PC-9 (cell line): ENCODE measurements at regions not wholly inside any gene's neighbourhood (a gene's known extent, or its start where the extent isn't known, plus 50 kb on each side); places are given as distances from the start of the nearest gene placed in this dataset.

Source experiments
- EZH2 ChIP-seq: fragments of 200-600 bp; sonication (generic); IDR thresholded peaks from 2 replicates; pipeline ENCODE4 v1.8.0; 2017; ENCODE audit warnings: antibody characterized with exemption, low read depth
- TF ChIP-seq, protein P1 (sequence below): fragments of 200-600 bp; sonication (generic); conservative IDR thresholded peaks from 2 replicates; pipeline ENCODE4 v1.6.1; 2017; ENCODE audit warnings: mixed run types, antibody characterized with exemption, mild to moderate bottlenecking, moderate library complexity

DNA sequence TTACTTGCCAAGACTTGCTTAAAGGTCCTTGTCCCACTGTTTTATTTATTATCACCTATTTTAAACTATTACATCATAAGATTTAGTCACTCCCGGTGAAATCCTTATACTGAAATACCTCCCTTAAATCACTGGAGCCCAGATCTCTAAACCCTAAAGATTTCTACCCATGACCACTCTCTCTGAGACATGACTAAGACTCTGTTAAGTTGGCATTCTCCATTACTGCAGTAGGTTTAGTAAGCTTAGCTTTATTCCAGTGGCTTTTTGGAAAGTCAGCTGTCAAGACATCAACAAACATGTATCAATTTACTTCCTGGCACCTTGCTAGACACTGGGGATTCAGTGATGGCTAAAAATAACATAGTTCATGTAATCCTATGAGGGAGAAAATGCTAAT lies 874.2 kb downstream of the KCNMA1 start:
- TF ChIP-seq, protein P1, sequence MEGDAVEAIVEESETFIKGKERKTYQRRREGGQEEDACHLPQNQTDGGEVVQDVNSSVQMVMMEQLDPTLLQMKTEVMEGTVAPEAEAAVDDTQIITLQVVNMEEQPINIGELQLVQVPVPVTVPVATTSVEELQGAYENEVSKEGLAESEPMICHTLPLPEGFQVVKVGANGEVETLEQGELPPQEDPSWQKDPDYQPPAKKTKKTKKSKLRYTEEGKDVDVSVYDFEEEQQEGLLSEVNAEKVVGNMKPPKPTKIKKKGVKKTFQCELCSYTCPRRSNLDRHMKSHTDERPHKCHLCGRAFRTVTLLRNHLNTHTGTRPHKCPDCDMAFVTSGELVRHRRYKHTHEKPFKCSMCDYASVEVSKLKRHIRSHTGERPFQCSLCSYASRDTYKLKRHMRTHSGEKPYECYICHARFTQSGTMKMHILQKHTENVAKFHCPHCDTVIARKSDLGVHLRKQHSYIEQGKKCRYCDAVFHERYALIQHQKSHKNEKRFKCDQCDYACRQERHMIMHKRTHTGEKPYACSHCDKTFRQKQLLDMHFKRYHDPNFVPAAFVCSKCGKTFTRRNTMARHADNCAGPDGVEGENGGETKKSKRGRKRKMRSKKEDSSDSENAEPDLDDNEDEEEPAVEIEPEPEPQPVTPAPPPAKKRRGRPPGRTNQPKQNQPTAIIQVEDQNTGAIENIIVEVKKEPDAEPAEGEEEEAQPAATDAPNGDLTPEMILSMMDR: no peak
- TF ChIP-seq EZH2: no peak
